ENCODE measurements at regions not wholly inside any gene's neighbourhood (a gene's known extent, or its start where the extent isn't known, plus 50 kb on each side); places are given as distances from the start of the nearest gene placed in this dataset.

- Histone ChIP-seq H3K27me3 (replicated peaks; ENCODE audit: control insufficient read depth, insufficient read depth, low read length) (no peaks in the 10 kb centered on the region; the same call in 1 of the 2 replicates), H3K4me3 (replicated peaks; ENCODE audit: low read depth, low read length) (no peak overlapping the region), H3K36me3 (ENCODE audit: control insufficient read depth, insufficient read depth, low read length) (no peaks in the 10 kb centered on the region)
- no peak for DNase-seq (ENCODE audit: extremely low read depth, insufficient read length)
- no peak for TF ChIP-seq CTCF (IDR thresholded peaks at IDR 0.05; ENCODE audit: insufficient read depth, low read length, poor library complexity, severe bottlenecking)
These were observed 85.0 kb upstream of the ARHGEF7 start for GRCh38 chr13:111029957-111030609.

GRCh38 chr13:111027458-111028439 is 87.4 kb upstream of the ARHGEF7 start:
- no peak for TF ChIP-seq CTCF (IDR thresholded peaks at IDR 0.05; ENCODE audit: insufficient read depth, low read length, poor library complexity, severe bottlenecking)
- Histone ChIP-seq H3K4me3 (replicated peaks; ENCODE audit: low read depth, low read length) (no peak overlapping the region), H3K27me3 (replicated peaks; ENCODE audit: control insufficient read depth, insufficient read depth, low read length) (no peaks in the 10 kb centered on the region), H3K36me3 (ENCODE audit: control insufficient read depth, insufficient read depth, low read length) (no peaks in the 10 kb centered on the region)
- DNase-seq (ENCODE audit: extremely low read depth, insufficient read length), result no peak

- no peak for DNase-seq (ENCODE audit: extremely low read depth, insufficient read length)
- Histone ChIP-seq H3K36me3 (ENCODE audit: control insufficient read depth, insufficient read depth, low read length) (no peaks in the 10 kb centered on the region), H3K4me3 (replicated peaks; ENCODE audit: low read depth, low read length) (no peak overlapping the region), H3K27me3 (replicated peaks; ENCODE audit: control insufficient read depth, insufficient read depth, low read length) (no peaks in the 10 kb centered on the region)
- no peak for TF ChIP-seq CTCF (IDR thresholded peaks at IDR 0.05; ENCODE audit: insufficient read depth, low read length, poor library complexity, severe bottlenecking)
These were observed 89.8 kb upstream of the ARHGEF7 start for GRCh38 chr13:111025310-111025709.

- H3K27me3 ChIP-seq (replicated peaks; ENCODE audit: control insufficient read depth, insufficient read depth, low read length), result no peaks in the 10 kb centered on the region
- no peak for TF ChIP-seq CTCF (IDR thresholded peaks at IDR 0.05; ENCODE audit: insufficient read depth, low read length, poor library complexity, severe bottlenecking)
- no peak for DNase-seq (ENCODE audit: extremely low read depth, insufficient read length)
- H3K36me3 ChIP-seq (ENCODE audit: control insufficient read depth, insufficient read depth, low read length), result no peaks in the 10 kb centered on the region
- no peak overlapping the region for H3K4me3 ChIP-seq (replicated peaks; ENCODE audit: low read depth, low read length)
These were observed 92.2 kb upstream of the ARHGEF7 start for GRCh38 chr13:111022886-111023285.

GRCh38 chr13:111022241-111022640 is 92.9 kb upstream of the ARHGEF7 start:
- no peaks in the 10 kb centered on the region for H3K36me3 ChIP-seq (ENCODE audit: control insufficient read depth, insufficient read depth, low read length)
- DNase-seq (ENCODE audit: extremely low read depth, insufficient read length), result no peak
- H3K4me3 ChIP-seq (replicated peaks; ENCODE audit: low read depth, low read length), result no peak overlapping the region
- TF ChIP-seq CTCF (IDR thresholded peaks at IDR 0.05; ENCODE audit: insufficient read depth, low read length, poor library complexity, severe bottlenecking), result no peak
- H3K27me3 ChIP-seq (replicated peaks; ENCODE audit: control insufficient read depth, insufficient read depth, low read length), result no peaks in the 10 kb centered on the region
